DND-41 (cell line): ENCODE measurements at regions not wholly inside any gene's neighbourhood (a gene's known extent, or its start where the extent isn't known, plus 50 kb on each side); places are given as distances from the start of the nearest gene placed in this dataset.

Experiments used
- ATAC-seq: fragments of 200-7000 bp; cut with Tn5 transposase; 3 replicates; pipeline ENCODE4 v1.9.1; 2021; ENCODE audit warnings: low read depth; ENCODE audit not compliant: insufficient read depth
- DNase-seq: peaks from one replicate; pipeline ENCODE4 v3.0.0-alpha.2; 2020
- H2AFZ ChIP-seq: 2 replicates; pipeline ENCODE4 v1.6.0; 2012; ENCODE audit warnings: low read depth, low read length
- H3K27ac ChIP-seq: 2 replicates; pipeline ENCODE4 v1.5.1; 2012; ENCODE audit warnings: low read length, inconsistent platforms
- H3K27me3 ChIP-seq: fragments of 200-600 bp; sonication (generic); 2 replicates; pipeline ENCODE4 v1.6.0; 2012; ENCODE audit warnings: low read length, mild to moderate bottlenecking, inconsistent platforms; ENCODE audit not compliant: insufficient read depth, poor library complexity
- H3K36me3 ChIP-seq: 2 replicates; pipeline ENCODE4 v1.5.1; 2012; ENCODE audit warnings: low read length, inconsistent platforms; ENCODE audit not compliant: insufficient read depth
- H3K4me1 ChIP-seq: 2 replicates; pipeline ENCODE4 v1.5.1; 2012; ENCODE audit warnings: mild to moderate bottlenecking, low read length; ENCODE audit not compliant: insufficient read depth
- H3K4me2 ChIP-seq: 2 replicates; pipeline ENCODE4 v1.6.0; 2012; ENCODE audit warnings: mild to moderate bottlenecking, moderate library complexity, low read length, inconsistent platforms; ENCODE audit not compliant: insufficient read depth
- H3K4me3 ChIP-seq, 2 experiments: fragments of 200-600 bp in 1 of 2; shearing (Covaris generic) in 1 of 2; 2 replicates each; pipeline ENCODE4 v1.5.1; 2012 to 2016; ENCODE audit warnings: inconsistent platforms in 2 of 2, low read length in 2 of 2, mild to moderate bottlenecking in 2 of 2, low read depth in 1 of 2, moderate library complexity in 1 of 2
- H3K79me2 ChIP-seq: 2 replicates; pipeline ENCODE4 v1.6.0; 2012; ENCODE audit warnings: low read length, inconsistent platforms; ENCODE audit not compliant: insufficient read depth
- H3K9ac ChIP-seq: 2 replicates; pipeline ENCODE4 v1.6.0; 2012; ENCODE audit warnings: low read depth, mild to moderate bottlenecking, inconsistent platforms, low read length, moderate library complexity
- H3K9me3 ChIP-seq: 2 replicates; pipeline ENCODE4 v1.5.1; 2012; ENCODE audit warnings: low read length, moderate library complexity, mild to moderate bottlenecking, inconsistent platforms; ENCODE audit not compliant: insufficient read depth, severe bottlenecking
- H4K20me1 ChIP-seq: 2 replicates; pipeline ENCODE4 v1.6.0; 2012; ENCODE audit warnings: low read length; ENCODE audit not compliant: insufficient read depth
- CTCF ChIP-seq: IDR thresholded peaks from 2 replicates; pipeline ENCODE4 v1.5.1; 2012; ENCODE audit warnings: borderline replicate concordance, low read length, moderate library complexity, mild to moderate bottlenecking; ENCODE audit not compliant: poor library complexity, severe bottlenecking; ENCODE audit errors: extremely low read depth
- EZH2 ChIP-seq: IDR thresholded peaks from 3 replicates; pipeline ENCODE4 v1.6.1; 2012; ENCODE audit warnings: borderline replicate concordance, low read depth, mild to moderate bottlenecking, moderate library complexity, low read length, inconsistent platforms; ENCODE audit not compliant: severe bottlenecking

DNA sequence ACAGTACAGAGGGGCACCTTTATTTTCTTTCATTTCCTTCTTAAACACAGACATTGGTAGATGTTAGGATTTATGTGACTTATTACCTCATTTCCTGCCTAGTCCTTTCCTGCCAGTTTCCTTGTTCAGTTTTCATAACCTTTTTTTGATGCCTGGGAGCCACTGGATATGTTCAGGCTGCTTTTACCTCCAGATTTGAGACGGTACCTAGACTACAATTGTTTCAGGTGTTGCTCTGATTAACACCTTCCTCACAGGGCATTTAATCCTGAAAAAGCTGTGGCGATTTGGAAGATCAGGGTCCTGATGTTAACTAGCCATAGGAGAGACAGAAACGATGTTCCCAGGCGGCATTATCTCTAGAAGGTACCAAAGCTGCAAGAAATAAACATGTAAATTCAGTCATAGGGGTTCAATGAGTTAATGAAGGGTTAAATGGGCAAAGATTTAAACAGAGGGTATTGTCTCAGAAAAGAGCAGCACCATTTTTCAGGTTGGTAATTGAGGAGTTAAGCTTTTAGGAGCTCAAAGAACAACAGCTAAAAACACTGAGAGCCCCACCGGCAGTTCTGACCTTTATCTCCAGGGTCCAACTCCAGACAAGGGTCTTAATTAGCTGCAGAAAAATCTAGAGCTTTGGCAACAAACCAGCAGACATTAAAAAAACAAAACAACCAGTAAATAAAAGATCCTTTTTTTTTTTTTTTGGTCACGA, 93.3 kb downstream of the HRH4 start:
- H3K4me1 ChIP-seq = no peaks in the 10 kb centered on the region
- TF ChIP-seq EZH2 (no peak), CTCF (no peak)
- ATAC-seq (no peak), DNase-seq (no peak)
- H3K4me3 ChIP-seq = no peak overlapping the region
- H3K36me3 ChIP-seq = no peaks in the 10 kb centered on the region
- H3K79me2 ChIP-seq = no peaks in the 10 kb centered on the region
- no peaks in the 10 kb centered on the region for H4K20me1 ChIP-seq
- peaks cover 2% of the 10 kb centered on the region for H3K27me3 ChIP-seq
- H3K9me3 ChIP-seq = no peaks in the 10 kb centered on the region
- no peak overlapping the region for H3K27ac ChIP-seq
- no peak overlapping the region for H3K4me2 ChIP-seq
- H3K9ac ChIP-seq = no peak overlapping the region
- no peak overlapping the region for H2AFZ ChIP-seq

- no peak for TF ChIP-seq EZH2
- TF ChIP-seq CTCF = no peak
- H2AFZ ChIP-seq = no peak overlapping the region
Observed at GRCh38 chr18:24558403-24558802, 98.0 kb downstream of the HRH4 start.

GRCh38 chr18:24559526-24559925, 99.1 kb downstream of the HRH4 start:
- Histone ChIP-seq H3K4me1 (no peaks in the 10 kb centered on the region), H3K36me3 (no peaks in the 10 kb centered on the region), H3K79me2 (no peaks in the 10 kb centered on the region), H3K27me3 (no peaks in the 10 kb centered on the region), H2AFZ (no peak overlapping the region), H3K4me3 (no peak overlapping the region), H4K20me1 (no peaks in the 10 kb centered on the region), H3K9me3 (no peaks in the 10 kb centered on the region), H3K4me2 (no peak overlapping the region), H3K9ac (no peak overlapping the region), H3K27ac (no peak overlapping the region)
- TF ChIP-seq EZH2 = no peak
- no peak for TF ChIP-seq CTCF
- DNase-seq (no peak), ATAC-seq (no peak)

More at GRCh38 chr18:24558403-24558802, 98.0 kb downstream of the HRH4 start:
- Histone ChIP-seq H3K36me3 (no peaks in the 10 kb centered on the region), H3K79me2 (no peaks in the 10 kb centered on the region), H3K27ac (no peak overlapping the region), H3K4me3 (no peak overlapping the region), H3K9me3 (no peaks in the 10 kb centered on the region), H3K4me1 (no peaks in the 10 kb centered on the region), H3K9ac (no peak overlapping the region), H3K4me2 (no peak overlapping the region), H4K20me1 (no peaks in the 10 kb centered on the region), H3K27me3 (no peaks in the 10 kb centered on the region)
- ATAC-seq = no peak
- DNase-seq = no peak

DNA sequence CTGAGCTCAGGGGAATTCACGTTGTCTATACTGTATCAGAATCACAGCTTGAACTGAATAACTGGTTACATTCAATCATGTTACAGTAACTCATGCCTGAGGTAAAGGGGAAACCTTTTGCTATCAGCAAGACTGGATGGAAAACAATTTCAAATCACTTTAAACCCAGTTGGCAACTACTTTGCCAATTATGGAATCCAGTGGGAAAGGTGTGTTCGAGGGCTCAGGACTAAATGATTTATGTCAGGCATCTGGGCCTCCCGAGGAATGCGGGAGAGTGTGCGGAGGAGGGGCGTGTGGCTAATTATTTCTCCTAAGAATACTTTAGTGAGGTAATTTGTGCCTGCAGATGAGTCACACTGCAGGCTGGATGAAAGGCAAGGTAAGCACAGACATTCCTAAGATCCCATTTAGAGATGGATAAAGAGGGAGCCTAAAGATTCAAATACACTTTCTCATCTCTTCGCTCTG, 100.1 kb downstream of the HRH4 start:
- Histone ChIP-seq H3K4me3 (no peak overlapping the region), H3K27me3 (no peaks in the 10 kb centered on the region)

More for the DNA sequence above, 100.1 kb downstream of the HRH4 start:
- Histone ChIP-seq H4K20me1 (no peaks in the 10 kb centered on the region), H3K9ac (no peak overlapping the region), H2AFZ (no peak overlapping the region), H3K9me3 (no peaks in the 10 kb centered on the region), H3K4me2 (no peak overlapping the region), H3K4me1 (no peaks in the 10 kb centered on the region), H3K79me2 (no peaks in the 10 kb centered on the region), H3K27ac (no peak overlapping the region), H3K36me3 (no peaks in the 10 kb centered on the region)
- ATAC-seq = no peak
- no peak for TF ChIP-seq CTCF
- no peak for DNase-seq
